Transverse colon (tissue), 4 donors: ENCODE measurements at regions not wholly inside any gene's neighbourhood (a gene's known extent, or its start where the extent isn't known, plus 50 kb on each side); places are given as distances from the start of the nearest gene placed in this dataset.

Source experiments
- DNase-seq: peaks from one replicate; pipeline ENCODE4 v3.0.0-alpha.2; 2019
- H3K27ac ChIP-seq, 4 donors: fragments of 200-600 bp; sonication (generic); 2 replicates each; pipeline ENCODE4 v1.5.1; 2016 to 2018; ENCODE audit warnings: inconsistent platforms in 4 of 4
- H3K27me3 ChIP-seq: fragments of 200-600 bp; sonication (generic); 2 replicates; pipeline ENCODE4 v1.5.1; 2017; ENCODE audit warnings: inconsistent platforms
- H3K36me3 ChIP-seq, 4 donors: fragments of 200-600 bp; sonication (generic); 2 replicates each; pipeline ENCODE4 v1.5.1; 2017 to 2019; ENCODE audit warnings: inconsistent platforms in 4 of 4
- H3K4me1 ChIP-seq, 4 donors: fragments of 200-600 bp; sonication (generic); 2 replicates each; pipeline ENCODE4 v1.5.1; 2017 to 2020; ENCODE audit warnings: inconsistent platforms in 4 of 4
- H3K4me3 ChIP-seq, 4 donors: fragments of 200-600 bp; sonication (generic); 1 replicate in 1 of 4; 2 replicates in 3 of 4; pipeline versions ENCODE4 v1.5.1 to v1.6.1; 2017 to 2019; ENCODE audit warnings: inconsistent platforms in 4 of 4
- H3K9me3 ChIP-seq, 2 donors: fragments of 200-600 bp; sonication (generic); 2 replicates each; pipeline ENCODE4 v1.5.1; 2017 to 2019; ENCODE audit warnings: inconsistent platforms in 2 of 2
- CTCF ChIP-seq, 5 experiments: fragments of 200-600 bp in 3 of 5; fragments of 450-650 bp in 2 of 5; sonication (generic) in 3 of 5; IDR thresholded peaks; 1 replicate in 2 of 5; 2 replicates in 3 of 5; pipeline ENCODE4 v1.5.1; 2016 to 2017; ENCODE audit warnings: antibody characterized with exemption in 5 of 5, inconsistent platforms in 3 of 5, mild to moderate bottlenecking in 2 of 5, moderate library complexity in 1 of 5
- EP300 ChIP-seq: sonication (generic); formaldehyde crosslinking; IDR thresholded peaks from one replicate; pipeline ENCODE4 v1.6.1; 2017; ENCODE audit warnings: antibody characterized with exemption, low read depth
- POLR2A ChIP-seq: fragments of 450-650 bp; IDR thresholded peaks from one replicate; pipeline ENCODE4 v1.6.1; 2016; ENCODE audit warnings: antibody characterized with exemption, mild to moderate bottlenecking, moderate library complexity
- POLR2AphosphoS5 ChIP-seq, 3 donors: sonication (generic); formaldehyde crosslinking; IDR thresholded peaks; one replicate each; pipeline ENCODE4 v1.6.1; 2016; ENCODE audit warnings: antibody characterized with exemption in 3 of 3
- WGBS, 2 donors: methylation state at CpG; one replicate each; pipeline ENCODE4 v1.1.5; 2018; ENCODE audit warnings: low coverage in 1 of 2; 5-methylcytosine and 5-hydroxymethylcytosine counted together
- in situ Hi-C, 4 donors: fragments of 200-750 bp; cut with MboI; loops; one replicate each; pipeline versions ENCODE4 v1.15.0 to v1.15.1; 2017; ENCODE audit warnings: low sequenced_read_pairs in 3 of 4, low pct_ligation_motif_present in 1 of 4, low pct_unique_long_range_greater_than_20kb in 1 of 4
- intact Hi-C: fragments of 100-400 bp; cut with DNase I; formaldehyde crosslinking; loops from one replicate; pipeline ENCODE4 v1.15.1; 2023; ENCODE audit warnings: low total_unique reads

- Histone ChIP-seq H3K4me3 (no peak overlapping the region), H3K36me3 (no peaks in the 10 kb centered on the region), H3K4me1 (no peaks in the 10 kb centered on the region), H3K27ac (no peak overlapping the region), H3K9me3 (no peaks in the 10 kb centered on the region), H3K27me3 (no peaks in the 10 kb centered on the region)
- intact Hi-C loops: no loop called here
- in situ Hi-C loops: no loop called here
- no peak for DNase-seq
- TF ChIP-seq CTCF (IDR thresholded peaks at IDR 0.05) (no peak), POLR2A (no peak), EP300 (no peak), POLR2AphosphoS5 (IDR thresholded peaks at IDR 0.05) (no peak)
- WGBS, 2 donors: 92% methylated on average over 15 of the region's 27 CpGs; no CpG with 5 or more reads in 1 of the 2 donors
Observed at GRCh38 chr5:114695292-114695904, 333.5 kb downstream of the KCNN2 start.

GRCh38 chr5:114686356-114686755 is 324.5 kb downstream of the KCNN2 start:
- WGBS, 2 donors: 45 to 62% methylated on average over 1 of the region's 1 CpG
- in situ Hi-C loops (no loop called here), intact Hi-C loops (no loop called here)
- no peak for DNase-seq
- no peak overlapping the region for H3K4me3 ChIP-seq
- H3K9me3 ChIP-seq: no peaks in the 10 kb centered on the region
- H3K4me1 ChIP-seq: no peaks in the 10 kb centered on the region
- H3K36me3 ChIP-seq: no peaks in the 10 kb centered on the region
- no peak overlapping the region for H3K27ac ChIP-seq
- TF ChIP-seq EP300: no peak
- TF ChIP-seq POLR2A: no peak
- no peak for TF ChIP-seq POLR2AphosphoS5 (IDR thresholded peaks at IDR 0.05)
- TF ChIP-seq CTCF (IDR thresholded peaks at IDR 0.05): no peak
- H3K27me3 ChIP-seq: no peaks in the 10 kb centered on the region

GRCh38 chr5:114678778-114679177 is 316.9 kb downstream of the KCNN2 start:
- DNase-seq: no peak
- H3K9me3 ChIP-seq: no peaks in the 10 kb centered on the region
- H3K27me3 ChIP-seq: no peaks in the 10 kb centered on the region
- H3K4me3 ChIP-seq: no peak overlapping the region
- TF ChIP-seq CTCF (IDR thresholded peaks at IDR 0.05) (no peak), EP300 (no peak), POLR2A (no peak), POLR2AphosphoS5 (IDR thresholded peaks at IDR 0.05) (no peak)
- WGBS, 2 donors: 50 to 66% methylated on average over 1 of the region's 1 CpG
- no peaks in the 10 kb centered on the region for H3K36me3 ChIP-seq
- H3K27ac ChIP-seq: no peak overlapping the region
- in situ Hi-C loops: no loop called here
- intact Hi-C loops: no loop called here
- H3K4me1 ChIP-seq: no peaks in the 10 kb centered on the region

- H3K36me3 ChIP-seq: no peaks in the 10 kb centered on the region
- H3K4me1 ChIP-seq: no peaks in the 10 kb centered on the region
- no peaks in the 10 kb centered on the region for H3K9me3 ChIP-seq
- no peak overlapping the region for H3K27ac ChIP-seq
- no peak for DNase-seq
- intact Hi-C loops (no loop called here), in situ Hi-C loops (no loop called here)
- TF ChIP-seq POLR2AphosphoS5 (IDR thresholded peaks at IDR 0.05) (no peak), POLR2A (no peak), EP300 (no peak), CTCF (IDR thresholded peaks at IDR 0.05) (no peak)
- H3K4me3 ChIP-seq: no peak overlapping the region
- H3K27me3 ChIP-seq: no peaks in the 10 kb centered on the region
- 56 to 73% methylated on average over 2 of the region's 2 CpGs for WGBS, 2 donors
Observed at GRCh38 chr5:114665551-114665950, 303.7 kb downstream of the KCNN2 start.
